Gastrocnemius medialis (tissue), 4 donors: ENCODE measurements at regions not wholly inside any gene's neighbourhood (a gene's known extent, or its start where the extent isn't known, plus 50 kb on each side); places are given as distances from the start of the nearest gene placed in this dataset.
"Not testable (repeated sequence)": the region's sequence is repeated elsewhere in the genome, so short reads cannot be mapped to it uniquely, and the experiment has no call there.

Source experiments
- ATAC-seq, 2 donors: fragments of 150-250 bp; one replicate each; pipeline ENCODE4 v1.9.1; 2016
- DNase-seq, 2 donors: peaks; one replicate each; pipeline ENCODE4 v3.0.0-alpha.2; 2019
- H3K27ac ChIP-seq, 4 donors: fragments of 200-600 bp; sonication (generic); 1 replicate in 1 of 4; 2 replicates in 3 of 4; pipeline ENCODE4 v1.5.1; 2016 to 2018; ENCODE audit warnings: mild to moderate bottlenecking in 2 of 4, moderate library complexity in 1 of 4
- H3K27me3 ChIP-seq, 3 donors: fragments of 200-600 bp; sonication (generic) in 2 of 3; 1 replicate in 1 of 3; 2 replicates in 2 of 3; pipeline versions ENCODE4 v1.5.1 to v1.6.0; 2016 to 2019; ENCODE audit warnings: mild to moderate bottlenecking in 1 of 3, moderate library complexity in 1 of 3
- H3K36me3 ChIP-seq, 2 donors: fragments of 200-600 bp; sonication (generic) in 1 of 2; one replicate each; pipeline ENCODE4 v1.5.1; 2017 to 2018
- H3K4me1 ChIP-seq, 2 donors: fragments of 200-600 bp; sonication (generic) in 1 of 2; one replicate each; pipeline ENCODE4 v1.5.1; 2016 to 2017; ENCODE audit warnings: mild to moderate bottlenecking in 2 of 2
- H3K4me3 ChIP-seq, 4 donors: fragments of 200-600 bp; sonication (generic) in 3 of 4; 1 replicate in 1 of 4; 2 replicates in 3 of 4; pipeline ENCODE4 v1.5.1; 2016 to 2019; ENCODE audit warnings: mild to moderate bottlenecking in 2 of 4
- H3K9me3 ChIP-seq, 3 donors: fragments of 200-600 bp; sonication (generic) in 2 of 3; 1 replicate in 1 of 3; 2 replicates in 2 of 3; pipeline ENCODE4 v1.5.1; 2016 to 2019
- CTCF ChIP-seq, 5 experiments: fragments of 450-650 bp in 3 of 5; fragments of 200-600 bp in 2 of 5; sonication (generic) in 2 of 5; IDR thresholded peaks in 4 of 5; conservative IDR thresholded peaks in 1 of 5; 1 replicate in 4 of 5; 2 replicates in 1 of 5; pipeline ENCODE4 v1.5.1; 2016 to 2019; ENCODE audit warnings: antibody characterized with exemption in 5 of 5, mild to moderate bottlenecking in 3 of 5, moderate library complexity in 3 of 5
- POLR2A ChIP-seq, 2 donors: fragments of 450-650 bp; IDR thresholded peaks; one replicate each; pipeline ENCODE4 v1.6.1; 2017; ENCODE audit warnings: antibody characterized with exemption in 2 of 2, mild to moderate bottlenecking in 2 of 2, moderate library complexity in 2 of 2
- in situ Hi-C, 4 donors: fragments of 200-750 bp; cut with MboI; loops; one replicate each; pipeline versions ENCODE4 v1.15.0 to v1.8.0; 2017; ENCODE audit warnings: low sequenced_read_pairs in 4 of 4
- intact Hi-C: fragments of 100-400 bp; cut with DNase I; formaldehyde crosslinking; loops from one replicate; pipeline ENCODE4 v1.15.1; 2023; ENCODE audit warnings: low total_unique reads

- H3K9me3 ChIP-seq, result no peaks in the 10 kb centered on the region
- H3K27me3 ChIP-seq, result no peaks in the 10 kb centered on the region
- no peaks in the 10 kb centered on the region for H3K36me3 ChIP-seq
- no peaks in the 10 kb centered on the region for H3K4me1 ChIP-seq
- TF ChIP-seq POLR2A (IDR thresholded peaks at IDR 0.05) (no peak), CTCF (IDR thresholded peaks at IDR 0.05 in 4 of 5, conservative IDR thresholded peaks at IDR 0.05 in 1 of 5) (no peak)
- ATAC-seq, result no peak
- in situ Hi-C loops, result no loop called here
- no peak overlapping the region for H3K4me3 ChIP-seq
- H3K27ac ChIP-seq, result no peak overlapping the region
- intact Hi-C loops, result no loop called here
- DNase-seq, result no peak
These were observed 188.0 kb upstream of the C21orf91 start for GRCh38 chr21:18007121-18007520.

GRCh38 chr21:18006691-18007090 is 187.5 kb upstream of the C21orf91 start:
- ATAC-seq (no peak), DNase-seq (no peak)
- no peak for TF ChIP-seq POLR2A (IDR thresholded peaks at IDR 0.05)
- TF ChIP-seq CTCF (IDR thresholded peaks at IDR 0.05 in 4 of 5, conservative IDR thresholded peaks at IDR 0.05 in 1 of 5), result no peak
- no peaks in the 10 kb centered on the region for H3K27me3 ChIP-seq
- intact Hi-C loops, result no loop called here
- H3K27ac ChIP-seq, result no peak overlapping the region
- no peaks in the 10 kb centered on the region for H3K4me1 ChIP-seq
- no peaks in the 10 kb centered on the region for H3K9me3 ChIP-seq
- no peak overlapping the region for H3K4me3 ChIP-seq
- H3K36me3 ChIP-seq, result no peaks in the 10 kb centered on the region
- in situ Hi-C loops, result no loop called here

GRCh38 chr21:18002393-18002792 is 183.2 kb upstream of the C21orf91 start:
- H3K36me3 ChIP-seq, result no peaks in the 10 kb centered on the region
- no peak overlapping the region for H3K27ac ChIP-seq
- H3K4me1 ChIP-seq, result no peaks in the 10 kb centered on the region
- H3K4me3 ChIP-seq, result no peak overlapping the region
- no peak for DNase-seq
- in situ Hi-C loops, result no loop called here
- no peak for TF ChIP-seq CTCF (IDR thresholded peaks at IDR 0.05 in 4 of 5, conservative IDR thresholded peaks at IDR 0.05 in 1 of 5)
- TF ChIP-seq POLR2A (IDR thresholded peaks at IDR 0.05), result no peak
- ATAC-seq, result no peak
- intact Hi-C loops, result no loop called here
- no peaks in the 10 kb centered on the region for H3K27me3 ChIP-seq
- no peaks in the 10 kb centered on the region for H3K9me3 ChIP-seq

- Histone ChIP-seq H3K27ac (no peak overlapping the region), H3K4me3 (no peak overlapping the region), H3K36me3 (no peaks in the 10 kb centered on the region), H3K27me3 (no peaks in the 10 kb centered on the region), H3K4me1 (no peaks in the 10 kb centered on the region), H3K9me3 (no peaks in the 10 kb centered on the region)
- in situ Hi-C loops, result no loop called here
- TF ChIP-seq CTCF (IDR thresholded peaks at IDR 0.05 in 4 of 5, conservative IDR thresholded peaks at IDR 0.05 in 1 of 5), result no peak
- intact Hi-C loops, result no loop called here
- ATAC-seq (no peak), DNase-seq (no peak)
These were observed 182.0 kb upstream of the C21orf91 start for GRCh38 chr21:18000981-18001686.

GRCh38 chr21:17998599-17998998 is 179.4 kb upstream of the C21orf91 start:
- H3K27me3 ChIP-seq, H3K27ac ChIP-seq, H3K9me3 ChIP-seq, H3K4me3 ChIP-seq, DNase-seq, intact Hi-C loops, H3K4me1 ChIP-seq, in situ Hi-C loops, H3K36me3 ChIP-seq, ATAC-seq: not testable (repeated sequence)
